ENCODE measurements at regions not wholly inside any gene's neighbourhood (a gene's known extent, or its start where the extent isn't known, plus 50 kb on each side); places are given as distances from the start of the nearest gene placed in this dataset.
"Not testable (repeated sequence)": the region's sequence is repeated elsewhere in the genome, so short reads cannot be mapped to it uniquely, and the experiment has no call there.

GRCh38 chr6:130598021-130598989 is 228.9 kb upstream of the SMLR1 start:
- in situ Hi-C loops (cut with MboI; ENCODE audit: low pct_unique_long_range_greater_than_20kb, low sequenced_read_pairs) = no loop called here
- no peak for DNase-seq

- no peak for DNase-seq
- in situ Hi-C loops (cut with MboI; ENCODE audit: low pct_unique_long_range_greater_than_20kb, low sequenced_read_pairs) = no loop called here
Measured at GRCh38 chr6:130600880-130601341, 226.3 kb upstream of the SMLR1 start.

GRCh38 chr6:130602151-130602770 is 224.9 kb upstream of the SMLR1 start:
- peak; percentile 78 for DNase-seq
- in situ Hi-C loops (cut with MboI; ENCODE audit: low pct_unique_long_range_greater_than_20kb, low sequenced_read_pairs) = no loop called here

GRCh38 chr6:130603391-130603790 is 223.8 kb upstream of the SMLR1 start:
- in situ Hi-C loops (cut with MboI; ENCODE audit: low pct_unique_long_range_greater_than_20kb, low sequenced_read_pairs) = no loop called here
- DNase-seq = no peak

- in situ Hi-C loops (cut with MboI; ENCODE audit: low pct_unique_long_range_greater_than_20kb, low sequenced_read_pairs) = no loop called here
- no peak for DNase-seq
Measured at GRCh38 chr6:130604841-130605399, 222.3 kb upstream of the SMLR1 start.

GRCh38 chr6:130610303-130610702 is 216.9 kb upstream of the SMLR1 start:
- in situ Hi-C loops (cut with MboI; ENCODE audit: low pct_unique_long_range_greater_than_20kb, low sequenced_read_pairs) = no loop called here
- DNase-seq = no peak

- DNase-seq = no peak
- in situ Hi-C loops (cut with MboI; ENCODE audit: low pct_unique_long_range_greater_than_20kb, low sequenced_read_pairs) = no loop called here
Measured at GRCh38 chr6:130611366-130611765, 215.8 kb upstream of the SMLR1 start.

GRCh38 chr6:130613176-130613575 is 214.0 kb upstream of the SMLR1 start:
- in situ Hi-C loops (cut with MboI; ENCODE audit: low pct_unique_long_range_greater_than_20kb, low sequenced_read_pairs) = no loop called here
- DNase-seq = no peak

- DNase-seq = no peak
- in situ Hi-C loops (cut with MboI; ENCODE audit: low pct_unique_long_range_greater_than_20kb, low sequenced_read_pairs) = no loop called here
Measured at GRCh38 chr6:130615816-130616215, 211.4 kb upstream of the SMLR1 start.

GRCh38 chr6:130617658-130618057 is 209.5 kb upstream of the SMLR1 start:
- DNase-seq = no peak
- in situ Hi-C loops (cut with MboI; ENCODE audit: low pct_unique_long_range_greater_than_20kb, low sequenced_read_pairs) = no loop called here

GRCh38 chr6:130618806-130619205 is 208.4 kb upstream of the SMLR1 start:
- DNase-seq; in situ Hi-C loops (cut with MboI; ENCODE audit: low pct_unique_long_range_greater_than_20kb, low sequenced_read_pairs): not testable (repeated sequence)

GRCh38 chr6:130620338-130620781 is 206.8 kb upstream of the SMLR1 start:
- in situ Hi-C loops (cut with MboI; ENCODE audit: low pct_unique_long_range_greater_than_20kb, low sequenced_read_pairs) = no loop called here
- DNase-seq = no peak

GRCh38 chr6:130622142-130622541 is 205.1 kb upstream of the SMLR1 start:
- in situ Hi-C loops (cut with MboI; ENCODE audit: low pct_unique_long_range_greater_than_20kb, low sequenced_read_pairs) = no loop called here
- no peak for DNase-seq

GRCh38 chr6:130624046-130624445 is 203.2 kb upstream of the SMLR1 start:
- in situ Hi-C loops (cut with MboI; ENCODE audit: low pct_unique_long_range_greater_than_20kb, low sequenced_read_pairs) = no loop called here
- no peak for DNase-seq

GRCh38 chr6:130625825-130626527 is 201.2 kb upstream of the SMLR1 start:
- in situ Hi-C loops (cut with MboI; ENCODE audit: low pct_unique_long_range_greater_than_20kb, low sequenced_read_pairs) = no loop called here
- DNase-seq = no peak

GRCh38 chr6:130628862-130629261 is 198.3 kb upstream of the SMLR1 start:
- no peak for DNase-seq
- in situ Hi-C loops (cut with MboI; ENCODE audit: low pct_unique_long_range_greater_than_20kb, low sequenced_read_pairs) = no loop called here

- in situ Hi-C loops (cut with MboI; ENCODE audit: low pct_unique_long_range_greater_than_20kb, low sequenced_read_pairs) = no loop called here
Measured at GRCh38 chr6:130629640-130630039, 197.6 kb upstream of the SMLR1 start.

GRCh38 chr6:130632277-130632676 is 194.9 kb upstream of the SMLR1 start:
- DNase-seq = no peak
- in situ Hi-C loops (cut with MboI; ENCODE audit: low pct_unique_long_range_greater_than_20kb, low sequenced_read_pairs) = no loop called here

More at GRCh38 chr6:130629640-130630039, 197.6 kb upstream of the SMLR1 start:
- no peak for DNase-seq

- in situ Hi-C loops (cut with MboI; ENCODE audit: low pct_unique_long_range_greater_than_20kb, low sequenced_read_pairs) = no loop called here
- DNase-seq = no peak
Measured at GRCh38 chr6:130632897-130633296, 194.3 kb upstream of the SMLR1 start.

All from KBM-7 (cell line).